Ishikawa (cell line): ENCODE measurements at regions not wholly inside any gene's neighbourhood (a gene's known extent, or its start where the extent isn't known, plus 50 kb on each side); places are given as distances from the start of the nearest gene placed in this dataset.

Experiments
- FOXM1 ChIP-seq: IDR thresholded peaks from 2 replicates; pipeline ENCODE4 v1.6.1; 2012; ENCODE audit warnings: low read depth, borderline replicate concordance
- NFIC ChIP-seq: IDR thresholded peaks from 2 replicates; pipeline ENCODE4 v1.6.1; 2012
- RAD21 ChIP-seq: IDR thresholded peaks from 2 replicates; pipeline ENCODE4 v1.6.1; 2012; ENCODE audit warnings: low read depth
- TF ChIP-seq, protein P1 (sequence below): IDR thresholded peaks from 2 replicates; pipeline ENCODE4 v1.6.1; 2012; ENCODE audit warnings: low read depth, mild to moderate bottlenecking
- TF ChIP-seq, protein P2 (sequence below): IDR thresholded peaks from 2 replicates; pipeline ENCODE4 v1.6.1; 2012

DNA sequence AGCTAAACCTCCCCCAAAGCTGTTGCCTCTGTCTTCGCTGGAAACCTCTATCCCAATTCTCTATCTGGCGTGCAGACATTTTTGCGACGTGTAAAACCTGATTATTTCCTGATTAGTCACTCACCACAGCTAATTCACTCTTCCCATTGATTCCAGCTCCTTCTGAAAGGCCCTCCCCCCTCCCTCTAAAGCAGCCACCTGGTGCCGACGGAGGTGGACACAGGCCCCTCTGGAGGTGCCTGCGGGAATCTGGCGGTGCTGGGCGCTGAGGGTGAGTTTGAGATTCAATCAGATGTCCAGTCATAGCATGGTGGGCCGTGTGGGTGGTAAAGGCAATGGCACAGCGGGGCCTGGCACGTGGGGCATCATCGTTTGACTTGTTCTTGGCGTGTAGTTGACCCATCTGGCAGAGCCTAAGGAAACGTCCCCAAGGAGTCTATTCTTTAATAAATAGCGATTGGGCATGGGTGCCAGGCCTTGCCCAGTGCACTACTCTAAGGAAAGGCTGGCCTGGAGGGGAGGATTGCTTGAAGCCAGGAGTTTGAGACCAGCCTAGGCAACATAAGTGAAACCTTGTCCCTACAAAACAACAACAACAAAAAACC is 271.1 kb upstream of the MVB12B start:
- TF ChIP-seq NFIC (no peak), FOXM1 (no peak), RAD21 (no peak)
- TF ChIP-seq, protein P1, sequence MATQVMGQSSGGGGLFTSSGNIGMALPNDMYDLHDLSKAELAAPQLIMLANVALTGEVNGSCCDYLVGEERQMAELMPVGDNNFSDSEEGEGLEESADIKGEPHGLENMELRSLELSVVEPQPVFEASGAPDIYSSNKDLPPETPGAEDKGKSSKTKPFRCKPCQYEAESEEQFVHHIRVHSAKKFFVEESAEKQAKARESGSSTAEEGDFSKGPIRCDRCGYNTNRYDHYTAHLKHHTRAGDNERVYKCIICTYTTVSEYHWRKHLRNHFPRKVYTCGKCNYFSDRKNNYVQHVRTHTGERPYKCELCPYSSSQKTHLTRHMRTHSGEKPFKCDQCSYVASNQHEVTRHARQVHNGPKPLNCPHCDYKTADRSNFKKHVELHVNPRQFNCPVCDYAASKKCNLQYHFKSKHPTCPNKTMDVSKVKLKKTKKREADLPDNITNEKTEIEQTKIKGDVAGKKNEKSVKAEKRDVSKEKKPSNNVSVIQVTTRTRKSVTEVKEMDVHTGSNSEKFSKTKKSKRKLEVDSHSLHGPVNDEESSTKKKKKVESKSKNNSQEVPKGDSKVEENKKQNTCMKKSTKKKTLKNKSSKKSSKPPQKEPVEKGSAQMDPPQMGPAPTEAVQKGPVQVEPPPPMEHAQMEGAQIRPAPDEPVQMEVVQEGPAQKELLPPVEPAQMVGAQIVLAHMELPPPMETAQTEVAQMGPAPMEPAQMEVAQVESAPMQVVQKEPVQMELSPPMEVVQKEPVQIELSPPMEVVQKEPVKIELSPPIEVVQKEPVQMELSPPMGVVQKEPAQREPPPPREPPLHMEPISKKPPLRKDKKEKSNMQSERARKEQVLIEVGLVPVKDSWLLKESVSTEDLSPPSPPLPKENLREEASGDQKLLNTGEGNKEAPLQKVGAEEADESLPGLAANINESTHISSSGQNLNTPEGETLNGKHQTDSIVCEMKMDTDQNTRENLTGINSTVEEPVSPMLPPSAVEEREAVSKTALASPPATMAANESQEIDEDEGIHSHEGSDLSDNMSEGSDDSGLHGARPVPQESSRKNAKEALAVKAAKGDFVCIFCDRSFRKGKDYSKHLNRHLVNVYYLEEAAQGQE = no peak
- TF ChIP-seq, protein P2, sequence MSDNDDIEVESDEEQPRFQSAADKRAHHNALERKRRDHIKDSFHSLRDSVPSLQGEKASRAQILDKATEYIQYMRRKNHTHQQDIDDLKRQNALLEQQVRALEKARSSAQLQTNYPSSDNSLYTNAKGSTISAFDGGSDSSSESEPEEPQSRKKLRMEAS = no peak
